ENCODE measurements at regions not wholly inside any gene's neighbourhood (a gene's known extent, or its start where the extent isn't known, plus 50 kb on each side); places are given as distances from the start of the nearest gene placed in this dataset.

DNA sequence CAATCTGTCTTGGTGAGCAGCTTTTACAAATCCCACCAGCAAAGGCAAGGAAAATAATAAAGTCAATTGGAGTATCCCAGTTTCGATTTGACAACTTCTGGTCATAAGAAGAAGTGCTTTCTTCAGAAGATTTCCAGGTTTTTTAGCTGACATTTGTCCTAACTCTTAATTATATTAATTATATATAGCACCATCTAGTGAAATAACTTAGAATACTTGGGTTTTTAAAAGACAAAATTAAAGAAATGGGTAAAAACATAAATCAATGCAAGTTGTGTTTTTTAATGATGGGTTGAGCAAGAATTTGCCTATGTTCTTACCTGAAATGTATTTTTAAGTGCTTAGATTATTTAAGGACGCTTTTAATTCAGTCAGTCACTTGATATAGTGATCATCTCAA, 421.8 kb downstream of the ACTL7B start:
- no peak for TF ChIP-seq EZH2 (IDR thresholded peaks at IDR 0.05; ENCODE audit: borderline replicate concordance, low read length)
- TF ChIP-seq, protein P1, sequence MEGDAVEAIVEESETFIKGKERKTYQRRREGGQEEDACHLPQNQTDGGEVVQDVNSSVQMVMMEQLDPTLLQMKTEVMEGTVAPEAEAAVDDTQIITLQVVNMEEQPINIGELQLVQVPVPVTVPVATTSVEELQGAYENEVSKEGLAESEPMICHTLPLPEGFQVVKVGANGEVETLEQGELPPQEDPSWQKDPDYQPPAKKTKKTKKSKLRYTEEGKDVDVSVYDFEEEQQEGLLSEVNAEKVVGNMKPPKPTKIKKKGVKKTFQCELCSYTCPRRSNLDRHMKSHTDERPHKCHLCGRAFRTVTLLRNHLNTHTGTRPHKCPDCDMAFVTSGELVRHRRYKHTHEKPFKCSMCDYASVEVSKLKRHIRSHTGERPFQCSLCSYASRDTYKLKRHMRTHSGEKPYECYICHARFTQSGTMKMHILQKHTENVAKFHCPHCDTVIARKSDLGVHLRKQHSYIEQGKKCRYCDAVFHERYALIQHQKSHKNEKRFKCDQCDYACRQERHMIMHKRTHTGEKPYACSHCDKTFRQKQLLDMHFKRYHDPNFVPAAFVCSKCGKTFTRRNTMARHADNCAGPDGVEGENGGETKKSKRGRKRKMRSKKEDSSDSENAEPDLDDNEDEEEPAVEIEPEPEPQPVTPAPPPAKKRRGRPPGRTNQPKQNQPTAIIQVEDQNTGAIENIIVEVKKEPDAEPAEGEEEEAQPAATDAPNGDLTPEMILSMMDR (IDR thresholded peaks at IDR 0.05; ENCODE audit: low read length) = no peak

All from OCI-LY1 (cell line).